ENCODE measurements at regions not wholly inside any gene's neighbourhood (a gene's known extent, or its start where the extent isn't known, plus 50 kb on each side); places are given as distances from the start of the nearest gene placed in this dataset.
A peak's percentile ranks its signal among the peaks of the same experiment; 100 is the strongest.
"Not testable (repeated sequence)": the region's sequence is repeated elsewhere in the genome, so short reads cannot be mapped to it uniquely, and the experiment has no call there.

DNA sequence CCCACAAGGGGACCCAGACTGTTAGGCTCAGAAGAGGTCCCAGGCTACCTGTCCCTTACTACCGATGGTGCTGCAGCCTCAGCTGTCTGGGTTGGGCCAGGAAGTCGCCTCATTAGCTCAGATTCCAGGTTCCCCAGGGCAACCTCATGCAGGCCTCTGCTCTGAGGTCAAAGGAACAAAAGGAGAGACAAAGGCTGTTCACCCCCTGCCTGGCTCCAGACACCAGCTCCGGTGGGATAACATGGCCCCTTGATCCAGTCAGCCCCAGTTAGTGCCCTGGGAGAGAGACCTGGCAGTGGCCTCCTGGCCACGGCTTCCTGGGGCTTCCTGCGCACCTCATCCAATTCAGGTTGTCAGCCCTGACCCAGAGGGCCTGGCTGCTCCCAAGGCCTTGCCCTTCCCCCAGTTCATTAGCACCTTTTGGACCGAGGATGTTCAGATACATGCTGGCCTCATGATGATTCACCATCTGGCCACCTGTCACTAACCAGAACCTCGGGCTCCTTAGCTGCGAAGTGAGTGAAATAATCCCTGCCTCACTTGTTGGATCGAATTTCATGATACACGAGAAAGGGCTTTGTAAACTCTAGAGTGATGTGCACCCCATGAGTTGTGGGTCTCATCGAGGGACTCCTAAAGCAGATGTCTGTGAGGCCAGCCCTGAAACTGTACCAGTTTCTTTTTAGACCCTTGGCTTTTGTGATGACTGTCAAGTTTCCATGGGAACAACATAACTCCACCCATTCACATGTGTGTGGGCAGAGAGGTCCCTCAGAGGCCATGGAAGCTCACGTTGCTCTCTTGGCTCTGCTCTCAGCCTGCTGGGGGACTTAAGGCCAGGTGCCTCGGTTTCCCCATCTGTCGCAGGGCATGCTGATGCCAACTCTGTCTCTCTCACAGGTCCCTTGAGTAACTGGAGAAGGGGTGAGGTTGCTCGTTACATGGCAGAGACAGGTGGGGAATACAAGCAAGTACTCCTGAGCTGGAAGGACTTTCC is 79.5 kb upstream of the PCBD1 start:
- no peak for DNase-seq

- no peak for DNase-seq
Measured at GRCh38 chr10:70969188-70969587, 80.8 kb upstream of the PCBD1 start.

- DNase-seq, result no peak
Measured at GRCh38 chr10:70970830-70971229, 82.5 kb upstream of the PCBD1 start.

- DNase-seq, result no peak
Measured at GRCh38 chr10:70973275-70973674, 84.9 kb upstream of the PCBD1 start.

DNA sequence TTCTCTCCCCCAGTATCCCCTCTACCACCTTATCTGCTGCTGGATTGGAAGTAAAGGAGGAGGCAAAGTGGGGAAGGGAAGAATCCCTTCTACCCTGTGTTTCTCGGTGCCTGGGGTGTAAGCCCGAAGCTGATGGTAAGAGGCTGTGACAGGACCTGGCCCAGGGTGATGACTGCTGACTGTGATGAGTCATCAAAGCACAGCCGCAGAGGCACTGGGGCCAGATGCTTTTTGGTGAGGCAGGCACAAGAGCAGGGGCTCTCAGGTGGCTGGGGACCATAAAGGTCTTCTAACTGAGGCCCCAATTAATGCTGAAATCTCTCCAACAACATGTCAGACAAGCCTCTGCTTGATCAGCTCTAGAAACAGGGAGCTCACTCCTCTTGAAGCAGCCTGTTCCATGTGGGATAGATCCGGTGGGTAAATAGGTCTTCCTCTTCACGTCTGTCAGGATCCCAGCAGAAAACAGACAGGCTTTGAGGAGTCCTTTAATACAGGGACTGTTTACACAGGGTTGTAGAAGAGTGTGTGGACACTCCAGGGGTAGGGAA is 86.1 kb upstream of the PCBD1 start:
- DNase-seq, result no peak

DNA sequence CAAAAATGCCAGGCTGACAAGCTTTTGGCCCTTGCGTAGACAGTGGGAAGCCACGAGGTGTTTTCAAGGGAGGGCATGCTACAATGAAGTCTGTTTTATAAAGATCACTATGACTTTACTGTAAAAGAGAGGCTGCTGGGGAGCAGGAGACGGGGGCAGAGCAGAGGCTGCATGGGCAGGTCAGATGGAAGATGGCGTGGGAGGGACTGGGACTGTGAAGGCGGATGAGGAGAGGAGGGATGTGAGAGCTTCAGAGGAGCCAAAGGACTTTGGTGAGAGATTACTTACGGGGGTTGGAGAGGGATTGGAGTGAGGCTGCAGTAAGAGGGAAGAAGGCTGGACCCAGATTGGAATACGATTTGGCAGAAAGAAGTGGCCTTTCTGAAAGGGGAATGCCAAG is 86.6 kb upstream of the PCBD1 start:
- no peak for DNase-seq

GRCh38 chr10:70976063-70976695 is 87.8 kb upstream of the PCBD1 start:
- DNase-seq, result no peak

DNA sequence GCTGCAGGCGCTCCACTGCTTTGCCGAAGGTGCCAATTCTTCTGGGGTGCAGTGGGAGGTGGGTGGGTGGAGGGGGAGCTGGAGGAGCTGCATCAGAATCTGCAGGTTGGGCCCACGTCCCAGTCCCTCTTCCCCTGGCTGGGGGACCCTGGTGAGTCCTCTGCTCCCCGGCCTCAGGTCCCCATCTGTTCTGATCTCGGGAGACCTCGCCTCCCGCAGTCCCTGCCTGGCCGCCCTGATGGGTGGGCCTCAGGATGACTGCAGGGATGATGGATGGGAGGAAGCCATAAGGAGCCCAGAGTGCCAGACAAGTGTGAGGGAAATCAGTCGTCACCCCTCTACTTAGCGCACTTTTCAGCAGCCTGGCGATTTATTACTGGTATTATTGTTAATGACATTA is 89.3 kb upstream of the PCBD1 start:
- DNase-seq, result no peak

DNA sequence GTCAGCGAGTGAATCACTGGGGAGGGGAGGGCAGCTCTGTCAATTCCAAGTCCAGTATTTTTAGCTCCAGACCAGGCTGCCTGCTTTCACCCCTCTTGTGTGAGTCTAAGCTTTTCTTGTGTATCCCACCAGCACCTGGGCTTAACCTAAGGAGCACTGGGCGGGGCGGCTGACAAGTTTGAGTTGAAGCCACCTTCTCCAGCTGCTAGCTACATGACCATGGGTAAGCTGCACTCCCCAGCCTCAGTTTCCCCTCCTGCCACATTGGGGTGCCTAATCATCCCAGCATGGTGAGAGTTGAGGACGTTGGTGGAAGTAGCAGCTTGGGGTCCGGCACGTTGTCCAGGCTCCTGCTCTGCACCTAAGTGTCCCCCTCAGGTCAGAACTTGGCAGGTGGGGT is 89.8 kb upstream of the PCBD1 start:
- DNase-seq, result no peak

DNA sequence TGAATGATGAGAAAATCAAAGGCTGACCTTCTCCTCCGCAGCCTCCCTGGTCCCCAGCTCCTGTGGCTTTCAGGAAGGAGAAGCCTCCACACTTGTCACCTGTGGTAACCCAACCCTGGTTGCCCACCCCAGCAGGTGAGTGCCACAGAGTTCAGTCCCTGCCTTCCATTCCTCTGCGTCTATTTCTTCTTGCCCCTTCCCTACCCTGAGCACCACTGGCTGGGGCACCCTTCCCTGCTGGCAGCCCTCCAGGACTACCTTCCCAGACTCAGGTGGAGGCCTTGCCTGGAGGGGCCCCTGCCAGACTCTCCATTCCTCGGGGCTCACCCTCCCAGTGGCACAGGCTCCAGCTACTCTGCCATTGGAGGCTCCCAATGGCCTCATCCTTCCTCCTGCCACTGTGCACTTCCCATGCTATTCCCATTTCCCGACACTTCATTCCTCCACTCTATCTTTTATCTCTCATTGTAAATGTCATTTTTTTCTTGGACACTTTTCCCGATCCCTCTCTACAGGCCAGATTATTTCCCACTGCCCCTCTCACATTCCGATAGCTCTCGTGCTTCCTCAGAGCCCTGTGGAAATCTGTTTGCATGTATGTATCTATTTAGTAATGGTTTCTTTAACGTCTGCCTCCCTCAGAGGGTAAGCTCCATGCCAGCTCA is 90.6 kb upstream of the PCBD1 start:
- no peak for DNase-seq

DNA sequence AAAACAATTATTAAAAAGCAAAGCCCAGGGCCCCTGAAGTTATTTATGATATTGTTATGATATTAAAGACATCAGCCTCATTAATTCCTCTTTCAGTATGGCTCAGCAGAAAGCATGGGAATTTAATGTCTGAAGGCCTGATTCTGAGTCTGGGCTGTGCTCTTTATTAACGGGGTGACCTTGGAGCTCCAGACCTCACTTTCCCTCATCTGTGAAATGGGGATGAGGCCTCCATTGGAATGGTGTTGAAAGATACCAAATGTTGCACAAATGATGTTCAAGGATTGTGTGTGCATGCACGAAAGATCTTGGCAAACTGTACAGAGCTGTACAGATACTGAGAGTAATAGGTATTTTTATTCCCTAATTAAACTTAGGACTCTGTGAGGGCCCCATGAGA is 92.3 kb upstream of the PCBD1 start:
- no peak for DNase-seq

DNA sequence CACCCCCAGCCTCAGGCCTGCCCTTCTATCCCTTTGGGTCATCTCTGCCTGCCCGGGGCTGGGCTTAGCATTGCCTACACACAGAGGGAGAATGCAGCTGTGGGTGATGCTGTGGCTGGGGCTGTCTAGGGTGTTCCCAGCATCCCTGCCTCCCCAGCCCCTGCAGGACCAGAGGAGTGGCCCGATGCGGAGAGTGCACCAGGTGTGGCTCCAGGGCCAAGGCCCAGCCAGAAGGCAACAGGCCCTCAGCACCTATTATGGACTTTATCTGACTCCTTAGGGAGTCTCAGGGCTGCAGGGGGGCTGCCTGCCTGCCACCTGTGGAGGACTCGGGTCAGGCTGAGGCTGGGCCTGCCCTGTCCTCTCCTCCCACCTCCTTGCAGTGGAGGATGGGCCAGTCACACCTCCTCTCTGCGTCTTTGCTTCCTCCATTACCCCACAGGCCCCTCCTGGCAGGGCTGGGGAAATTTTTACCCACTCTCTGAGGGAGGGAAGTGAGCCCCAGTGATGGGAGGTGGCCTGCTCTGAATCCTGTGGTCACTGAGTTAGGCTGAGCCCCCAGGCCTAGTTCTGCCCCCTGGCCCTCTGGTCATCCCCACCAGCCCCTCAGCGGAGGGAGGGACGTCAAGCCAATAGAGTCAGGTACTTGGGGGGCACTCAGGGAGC is 92.9 kb upstream of the PCBD1 start:
- no peak for DNase-seq

- DNase-seq, result no peak
Measured at GRCh38 chr10:70981936-70982335, 93.6 kb upstream of the PCBD1 start.

DNA sequence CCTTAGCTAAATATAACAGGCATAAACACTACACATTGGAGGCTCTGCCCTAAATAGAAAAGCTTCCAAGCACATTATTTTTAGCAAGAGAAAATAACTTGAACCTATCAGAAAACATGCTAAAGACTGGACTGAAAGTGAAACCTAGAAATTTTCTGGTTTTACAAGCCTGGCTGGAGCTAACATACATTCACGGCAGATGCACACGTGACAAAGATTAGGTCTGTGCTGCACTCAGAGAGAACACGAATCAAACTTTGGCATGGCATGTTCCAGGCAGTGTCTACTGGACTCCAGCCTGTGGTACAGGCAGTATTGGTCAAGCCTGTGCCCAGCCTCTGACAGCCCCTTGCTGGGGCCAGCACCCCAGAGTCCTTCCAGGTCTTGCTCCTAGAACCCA is 94.1 kb upstream of the PCBD1 start:
- no peak for DNase-seq

GRCh38 chr10:70984986-70985722 is 96.8 kb upstream of the PCBD1 start:
- DNase-seq, result no peak

GRCh38 chr10:70985824-70986622 is 97.7 kb upstream of the PCBD1 start:
- DNase-seq, result peak; percentile 7

DNA sequence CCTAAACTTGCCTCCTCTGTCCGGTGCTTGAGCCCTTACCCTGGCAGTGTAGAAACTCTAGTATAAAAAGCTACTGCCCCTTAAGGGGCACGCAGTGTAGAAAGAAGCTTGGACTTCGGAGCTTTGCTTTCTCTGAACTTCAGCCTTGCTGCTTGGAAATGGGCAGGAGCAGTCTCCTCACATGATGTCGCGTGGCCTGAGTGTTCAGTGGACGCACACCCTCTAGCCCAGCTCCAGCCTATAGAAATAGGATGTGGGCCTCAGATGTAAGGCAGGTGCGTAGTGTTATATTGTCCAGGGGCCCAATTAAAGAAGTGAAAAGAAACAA is 98.2 kb upstream of the PCBD1 start:
- no peak for DNase-seq

DNA sequence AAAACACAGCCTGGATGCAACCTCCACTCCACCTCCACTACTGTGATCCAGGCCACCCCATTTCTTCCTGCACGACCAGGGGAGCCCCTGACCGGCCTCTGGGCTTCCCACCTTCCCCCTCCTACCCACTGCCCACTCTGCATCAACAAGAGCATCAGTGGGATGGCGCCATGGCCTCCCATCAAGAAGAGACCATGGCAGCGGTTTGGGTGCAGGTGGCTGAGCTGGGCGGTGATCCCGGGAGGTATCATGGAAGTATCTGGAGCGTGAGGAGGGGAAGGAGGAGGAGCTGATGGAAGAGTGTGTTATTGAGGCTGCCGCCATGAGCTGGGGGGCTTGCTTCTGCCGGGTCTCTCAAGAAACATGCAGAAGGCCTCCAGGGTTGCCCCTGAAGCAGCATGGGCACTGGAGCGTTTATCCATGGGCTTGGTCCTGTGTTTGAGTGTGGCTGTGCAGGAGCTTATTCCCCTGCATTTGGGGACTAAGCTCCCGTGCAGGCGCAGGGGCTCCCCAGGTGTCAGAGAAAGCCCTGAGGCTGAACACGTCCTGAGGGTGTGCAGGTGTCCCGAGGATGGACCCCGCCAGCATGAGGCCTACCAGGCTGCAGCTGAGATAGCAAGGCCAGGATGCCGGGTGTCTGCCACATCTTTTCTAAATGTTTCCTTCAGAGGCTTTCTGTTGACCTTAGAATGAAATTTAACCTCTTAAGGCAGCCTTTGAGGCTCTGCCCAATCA is 99.2 kb upstream of the PCBD1 start:
- no peak for DNase-seq

GRCh38 chr10:70990156-70990555 is 101.8 kb upstream of the PCBD1 start:
- not testable (repeated sequence) for DNase-seq

GRCh38 chr10:70990681-70991080 is 102.3 kb upstream of the PCBD1 start:
- DNase-seq, result no peak
